COLO829 (cell line): ENCODE measurements at regions not wholly inside any gene's neighbourhood (a gene's known extent, or its start where the extent isn't known, plus 50 kb on each side); places are given as distances from the start of the nearest gene placed in this dataset.

Experiments
- DNase-seq: peaks from one replicate; pipeline ENCODE4 v3.0.0; 2012; ENCODE audit warnings: low spot score

DNA sequence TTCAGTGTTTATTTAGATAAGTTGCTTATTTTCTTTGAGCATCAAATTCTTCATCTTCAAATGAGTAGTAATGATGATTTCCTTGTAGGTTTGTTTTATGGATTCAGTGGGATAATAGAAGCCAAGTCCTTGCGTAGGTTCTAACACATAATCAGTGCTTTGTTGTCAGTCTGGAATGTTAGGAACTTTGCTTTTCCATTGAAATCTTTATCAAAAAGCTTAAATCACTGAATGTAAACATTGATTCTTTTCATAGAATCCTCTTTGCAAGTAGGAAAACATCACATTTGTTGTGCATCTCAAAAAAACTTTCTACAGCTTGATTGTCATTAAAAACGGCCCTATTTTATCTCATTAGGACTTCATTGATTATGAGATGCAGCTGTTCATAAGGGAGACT, 490.3 kb upstream of the GOT2 start:
- DNase-seq = peak; percentile 2

DNA sequence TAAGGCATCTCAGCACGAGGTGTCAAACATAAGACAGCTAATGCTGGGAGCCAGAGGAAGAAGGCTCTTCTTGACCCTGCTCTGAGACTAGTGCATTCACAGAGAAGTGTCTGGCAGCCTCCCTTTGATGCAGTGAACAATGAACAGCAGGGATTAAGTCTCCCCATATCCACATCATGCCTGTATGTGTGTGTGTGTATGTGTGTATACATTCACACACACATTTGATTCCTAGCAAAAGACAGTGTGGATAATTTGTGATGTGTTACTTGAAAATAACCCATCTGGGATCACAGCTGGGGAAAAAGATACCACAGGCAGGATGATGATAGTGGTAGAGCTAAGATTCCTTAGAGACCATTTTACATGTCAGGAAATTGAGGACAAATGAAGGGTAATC, 485.9 kb upstream of the GOT2 start:
- no peak for DNase-seq

DNA sequence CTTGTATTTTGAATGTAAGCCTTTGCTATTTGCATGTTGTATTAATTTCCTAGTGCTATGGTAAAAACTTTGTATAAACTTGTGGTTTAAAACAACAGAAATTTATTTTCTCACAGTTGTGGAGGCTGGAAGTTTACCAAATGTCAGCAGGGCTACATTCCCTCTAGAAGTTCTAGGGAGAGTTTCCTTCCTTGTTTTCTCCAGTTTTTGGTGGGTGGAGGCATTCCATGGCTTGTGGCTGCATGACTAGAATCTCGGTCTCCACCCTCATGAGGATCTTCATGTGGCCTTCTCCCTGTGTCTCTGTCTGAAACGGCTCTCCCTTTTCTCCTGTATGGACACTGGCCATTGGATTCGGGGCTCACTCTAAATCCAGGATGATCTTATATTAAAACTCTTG, 482.2 kb upstream of the GOT2 start:
- no peak for DNase-seq

DNA sequence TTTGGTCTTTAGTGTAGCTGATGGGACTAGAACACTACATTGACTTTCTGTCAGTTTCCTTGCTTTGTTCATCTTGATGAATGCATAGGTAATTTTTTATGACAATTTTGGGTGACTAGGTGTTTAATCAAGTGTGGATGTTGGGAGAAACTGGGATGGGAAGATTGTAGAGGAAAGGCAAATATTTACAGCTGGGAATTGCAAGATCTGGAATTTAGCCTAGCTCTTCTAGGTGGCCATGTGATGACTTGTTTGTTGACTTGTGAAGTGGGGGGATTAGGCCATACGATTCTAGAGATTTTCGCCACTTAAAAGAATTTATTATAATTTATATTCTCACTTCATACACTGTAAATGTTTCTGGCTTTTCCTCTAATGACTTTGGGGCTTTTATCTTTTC, 480.3 kb upstream of the GOT2 start:
- no peak for DNase-seq

DNA sequence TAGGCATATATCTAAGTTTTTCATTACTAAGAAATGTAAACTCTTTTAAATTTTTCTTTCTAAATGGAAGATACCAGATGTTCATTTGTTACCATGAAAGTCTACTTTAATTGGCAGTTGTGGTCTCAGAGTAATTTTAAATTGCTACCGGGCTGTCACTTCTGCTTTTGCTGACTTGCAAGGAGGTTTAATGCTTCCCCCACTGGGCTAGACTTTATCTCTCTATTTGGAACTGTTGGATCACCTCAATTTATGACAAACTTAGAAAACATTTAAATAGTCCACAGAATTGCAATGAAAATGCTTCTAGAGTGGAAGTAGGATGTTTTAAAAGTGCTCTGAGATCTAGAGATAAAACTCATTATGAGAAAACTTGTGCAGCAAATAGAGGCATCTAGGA, 479.8 kb upstream of the GOT2 start:
- no peak for DNase-seq

DNA sequence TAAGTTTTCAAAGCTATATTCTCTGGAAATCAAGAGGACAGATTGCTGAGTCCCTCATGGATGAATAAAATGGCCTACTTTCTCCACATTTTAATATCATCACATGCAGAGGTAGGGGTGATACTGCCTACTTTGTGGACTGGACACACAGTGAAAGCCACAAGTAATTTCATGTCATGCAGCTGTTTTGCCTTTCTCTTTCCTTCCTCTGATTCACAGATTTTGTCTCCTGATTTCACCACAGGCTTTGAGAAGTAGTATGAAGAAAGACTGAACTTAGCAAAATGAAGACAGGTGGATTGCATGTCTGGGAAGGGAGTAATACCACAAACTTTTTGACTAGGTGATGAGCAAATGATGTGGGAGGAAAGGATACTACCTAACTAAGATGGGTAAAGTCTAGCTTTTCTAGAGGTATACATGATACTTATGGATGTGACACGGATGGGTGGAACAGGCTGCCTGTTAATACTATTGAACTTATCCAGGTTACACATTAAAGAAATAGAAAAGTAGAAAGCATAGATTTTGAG, 478.4 kb upstream of the GOT2 start:
- DNase-seq = no peak

DNA sequence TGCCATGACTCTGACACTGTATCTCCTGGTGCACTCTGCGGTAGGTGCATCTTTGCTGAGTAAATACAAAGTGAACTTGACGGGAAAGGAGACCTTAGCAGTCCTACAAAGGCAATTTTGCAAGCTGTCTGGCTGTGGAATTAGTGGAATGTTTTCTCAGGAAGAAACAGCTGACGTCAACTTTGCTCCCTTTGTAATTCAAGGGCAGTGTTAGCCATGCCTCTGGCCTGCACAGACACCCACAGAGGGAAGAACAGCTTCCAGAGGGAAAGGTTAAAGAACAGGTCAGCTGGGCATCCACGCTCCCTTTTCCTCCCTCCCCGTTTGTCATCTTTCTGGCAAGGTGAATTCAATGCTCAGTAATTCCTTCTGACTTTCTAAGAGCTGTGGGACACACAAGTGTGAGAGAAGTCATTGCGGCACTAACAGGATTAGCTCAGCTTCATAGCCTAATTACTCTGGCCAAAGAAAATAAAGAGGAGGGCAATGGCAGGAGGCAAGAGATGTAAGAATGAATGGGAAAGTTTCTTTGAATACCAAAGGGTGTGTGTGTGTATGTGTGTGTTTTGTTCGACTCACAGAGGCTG, 476.9 kb upstream of the GOT2 start:
- peak; percentile 2 for DNase-seq

DNA sequence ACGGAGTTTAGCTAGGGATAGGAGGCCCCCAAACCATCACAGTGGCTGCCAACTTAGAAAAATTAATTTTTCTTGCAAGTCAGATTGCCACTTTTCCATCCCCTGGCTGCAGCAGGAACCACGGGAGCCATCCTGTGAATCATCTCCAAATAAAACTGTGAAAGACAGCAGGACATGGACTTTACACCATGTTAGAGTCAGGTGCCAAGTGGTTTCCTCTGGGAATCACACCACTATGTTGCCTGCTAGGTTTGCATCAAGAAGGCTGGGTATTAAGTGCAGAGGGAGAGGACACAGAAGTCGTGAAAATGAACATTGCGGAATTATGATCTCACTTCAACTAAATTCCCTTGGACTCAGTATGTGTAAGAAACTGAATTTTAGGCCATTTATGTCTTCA, 471.3 kb upstream of the GOT2 start:
- no peak for DNase-seq

DNA sequence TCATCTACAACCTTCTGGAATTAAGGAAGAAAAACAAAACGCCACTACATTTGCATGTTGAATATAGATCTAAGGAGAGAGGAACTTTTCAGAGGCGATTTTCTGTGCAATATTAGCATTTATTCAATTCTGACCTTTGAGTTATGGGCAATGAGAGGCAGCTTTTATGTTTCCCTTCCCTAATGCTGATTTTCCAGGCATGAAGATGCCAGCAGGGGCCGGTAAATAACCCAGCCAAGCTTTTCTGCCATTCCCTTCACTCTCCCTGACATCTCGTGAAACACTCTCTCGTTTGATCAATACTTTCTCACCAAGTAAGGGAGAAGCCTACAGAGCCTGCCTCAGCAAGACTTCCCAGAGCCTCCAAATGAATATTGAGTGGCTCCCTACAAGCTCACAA, 470.5 kb upstream of the GOT2 start:
- DNase-seq = no peak

DNA sequence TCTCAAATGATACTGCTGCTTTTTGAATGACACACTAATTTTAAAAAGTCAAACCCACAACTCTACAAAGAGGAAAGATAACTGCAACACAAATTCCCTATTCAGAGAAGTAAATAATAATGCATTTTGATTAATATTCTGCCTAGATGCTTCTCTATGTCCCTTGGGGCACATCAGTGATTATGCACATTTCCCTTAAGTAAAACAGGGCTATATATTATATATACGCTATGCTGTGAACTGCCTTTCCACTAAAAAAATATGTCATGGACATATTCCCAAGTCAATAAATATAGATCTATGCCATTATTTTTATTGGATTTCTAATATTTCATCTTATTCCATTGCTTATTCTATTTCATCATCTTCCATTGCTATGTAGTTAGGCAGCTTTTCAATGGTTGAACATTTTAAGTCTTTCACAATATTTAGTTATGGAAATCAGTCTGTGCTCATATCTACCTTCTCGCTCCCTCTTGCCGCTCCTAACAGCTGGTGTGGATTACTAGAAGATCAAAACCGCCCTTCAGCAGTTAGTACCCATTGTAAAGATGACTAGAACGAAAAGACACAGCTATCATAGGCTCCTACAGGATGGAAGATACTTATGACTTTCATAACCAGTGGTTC, 468.2 kb upstream of the GOT2 start:
- no peak for DNase-seq

DNA sequence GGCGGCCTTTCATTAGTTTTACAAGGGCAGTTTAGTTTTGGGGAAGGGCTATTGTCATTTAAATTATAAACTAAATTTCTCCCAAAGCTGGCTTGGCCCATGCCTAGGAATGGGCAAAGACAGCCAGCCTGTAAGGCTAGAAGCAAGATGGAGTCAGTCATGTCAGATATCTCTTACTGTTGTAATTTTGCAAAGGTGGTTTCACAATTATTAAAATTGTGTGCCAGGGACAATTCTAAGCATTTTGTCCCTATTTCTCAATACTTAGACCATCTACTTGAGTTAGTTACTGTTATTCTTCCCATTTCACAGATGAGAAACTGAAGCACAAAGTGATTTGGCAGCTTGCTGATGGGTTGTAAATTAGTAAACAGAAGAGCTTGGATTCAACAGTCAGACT, 467.7 kb upstream of the GOT2 start:
- DNase-seq = no peak

DNA sequence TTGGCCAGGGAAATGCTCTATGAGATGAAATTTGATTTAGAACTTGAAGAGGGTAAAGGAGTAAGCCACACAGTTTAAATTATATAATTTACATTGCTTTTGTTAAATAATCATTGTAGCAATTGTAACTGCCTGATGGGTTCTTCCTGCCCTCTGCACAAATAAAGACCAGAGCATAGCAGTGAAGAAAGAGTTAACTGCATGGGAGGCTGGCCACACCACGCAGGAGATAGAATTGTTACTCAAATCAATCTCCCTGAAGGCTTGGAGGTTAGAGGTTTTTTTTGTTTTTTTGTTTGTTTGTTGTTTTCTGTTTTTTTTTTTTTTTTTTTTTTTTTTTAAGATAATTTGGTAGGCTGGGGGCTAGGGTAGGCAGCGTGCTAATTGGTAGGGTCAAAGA, 467.0 kb upstream of the GOT2 start:
- no peak for DNase-seq

DNA sequence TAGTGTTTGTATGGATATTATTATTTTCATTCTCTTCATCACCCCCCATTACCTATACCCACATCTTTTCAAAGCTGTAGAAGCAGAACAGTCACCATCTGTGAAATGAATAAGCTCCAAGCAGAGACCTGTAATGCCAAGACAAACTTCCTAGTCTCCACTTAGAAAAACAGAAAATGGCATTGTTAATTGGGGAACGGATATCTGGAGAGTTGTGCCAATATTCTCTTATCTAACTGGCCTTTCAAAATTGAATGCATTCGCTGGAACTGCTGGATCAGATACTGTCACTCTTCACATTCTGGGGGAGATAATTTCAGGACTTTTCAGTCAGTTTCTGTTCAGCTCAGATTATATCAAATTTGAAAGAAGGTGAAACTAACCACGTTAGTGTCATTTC, 464.4 kb upstream of the GOT2 start:
- DNase-seq = no peak

DNA sequence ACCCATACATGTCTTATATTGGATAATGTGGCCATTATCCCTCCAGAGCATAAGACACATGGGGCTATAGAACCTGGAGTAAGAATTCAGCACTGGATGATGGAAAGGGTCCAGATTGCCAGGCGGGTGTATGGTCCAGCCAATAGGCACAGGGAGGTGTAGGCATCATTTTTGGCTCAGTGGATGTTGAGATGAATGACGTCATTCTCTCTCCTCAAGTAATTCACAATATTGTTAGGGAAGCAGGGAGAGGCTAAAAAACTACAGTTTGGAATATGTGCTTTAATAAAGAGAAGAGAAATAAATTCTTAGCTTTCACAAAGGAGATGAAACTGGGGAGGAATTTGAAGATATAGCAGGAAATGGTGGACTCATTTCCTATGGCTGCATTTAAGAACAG, 461.1 kb upstream of the GOT2 start:
- no peak for DNase-seq

DNA sequence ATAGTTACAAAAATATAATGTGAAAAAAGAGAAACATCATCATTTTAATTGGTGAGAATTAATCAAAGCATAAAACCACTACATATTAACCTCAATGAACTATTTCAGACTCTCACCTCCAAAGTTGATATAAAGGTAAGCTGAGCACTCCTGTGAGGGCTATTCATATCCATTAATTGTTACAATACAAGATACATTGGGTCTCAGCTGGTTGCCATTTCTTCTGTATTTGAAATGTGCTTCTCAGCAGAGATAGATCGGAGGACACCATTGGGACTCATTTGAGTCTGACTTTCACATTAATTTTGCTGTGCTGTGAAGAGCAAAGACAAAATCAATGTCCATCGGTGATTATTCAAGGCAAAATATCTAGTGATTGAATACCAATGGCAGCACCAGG, 459.5 kb upstream of the GOT2 start:
- DNase-seq = no peak

DNA sequence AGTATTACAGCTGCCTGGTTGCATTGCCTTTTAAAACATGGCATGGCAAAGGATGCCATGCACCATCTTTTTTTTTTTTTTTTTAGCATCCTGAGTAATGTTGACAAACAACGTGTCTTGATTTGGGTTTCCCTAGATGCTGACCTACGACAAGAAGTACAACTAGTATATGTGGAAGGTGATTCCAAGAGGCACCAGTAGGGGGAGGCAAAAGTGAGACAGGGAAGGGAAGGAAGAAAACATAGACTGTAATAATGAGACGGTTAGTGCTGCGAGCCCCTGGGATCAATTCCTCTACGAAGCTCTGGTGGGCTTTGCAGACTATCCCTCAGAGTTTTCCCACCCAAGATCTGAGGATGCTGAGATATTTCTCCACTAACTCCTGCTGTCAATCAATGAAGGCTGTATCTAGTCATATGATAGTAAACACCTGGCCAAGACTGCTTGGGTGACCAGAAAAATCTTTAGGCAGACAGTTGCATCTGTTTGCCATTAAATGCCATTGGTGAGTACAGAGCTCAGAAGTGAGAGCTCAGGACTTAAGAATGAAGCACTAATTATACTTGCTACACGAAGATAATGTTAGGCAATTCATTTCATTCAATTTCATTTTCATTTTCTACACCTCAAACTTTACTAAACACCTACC, 458.6 kb upstream of the GOT2 start:
- peak; percentile 4 for DNase-seq

DNA sequence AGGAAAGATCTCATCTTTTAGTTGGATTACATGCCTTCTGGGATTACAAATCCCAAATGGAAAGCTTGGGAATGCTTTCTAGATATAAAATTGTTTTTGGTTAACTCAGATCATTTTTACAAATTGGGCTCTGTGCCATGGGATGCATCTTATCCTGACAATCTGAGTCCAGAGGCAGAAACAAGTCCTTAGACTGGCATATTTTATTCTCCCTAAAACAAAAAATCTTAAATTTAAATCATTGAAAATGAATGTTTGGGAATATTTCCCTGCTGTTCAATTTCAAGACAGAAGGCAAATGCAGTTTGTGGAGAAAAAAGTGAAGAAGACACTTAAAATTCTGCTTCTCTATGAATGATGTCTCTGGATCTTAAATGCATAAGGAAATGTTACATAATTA, 456.6 kb upstream of the GOT2 start:
- no peak for DNase-seq

DNA sequence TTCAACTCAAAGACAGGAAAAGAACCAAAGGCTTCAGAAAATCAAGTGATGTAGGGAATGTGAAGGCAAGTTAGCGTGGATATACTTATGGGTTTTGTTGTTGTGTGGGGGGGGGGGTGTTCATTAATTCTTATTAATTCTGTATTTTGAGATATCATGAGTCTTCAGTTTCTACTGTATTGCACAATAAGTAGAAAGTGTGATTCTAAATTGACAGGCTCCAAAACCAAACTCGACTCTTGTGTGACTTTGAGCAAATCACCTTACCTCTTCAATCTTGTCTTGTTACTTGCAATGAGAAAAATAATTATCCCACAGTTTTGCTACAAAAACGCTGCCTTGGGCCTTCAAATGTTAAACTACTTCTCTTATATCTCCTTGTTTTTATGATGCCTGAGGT, 453.9 kb upstream of the GOT2 start:
- DNase-seq = no peak

DNA sequence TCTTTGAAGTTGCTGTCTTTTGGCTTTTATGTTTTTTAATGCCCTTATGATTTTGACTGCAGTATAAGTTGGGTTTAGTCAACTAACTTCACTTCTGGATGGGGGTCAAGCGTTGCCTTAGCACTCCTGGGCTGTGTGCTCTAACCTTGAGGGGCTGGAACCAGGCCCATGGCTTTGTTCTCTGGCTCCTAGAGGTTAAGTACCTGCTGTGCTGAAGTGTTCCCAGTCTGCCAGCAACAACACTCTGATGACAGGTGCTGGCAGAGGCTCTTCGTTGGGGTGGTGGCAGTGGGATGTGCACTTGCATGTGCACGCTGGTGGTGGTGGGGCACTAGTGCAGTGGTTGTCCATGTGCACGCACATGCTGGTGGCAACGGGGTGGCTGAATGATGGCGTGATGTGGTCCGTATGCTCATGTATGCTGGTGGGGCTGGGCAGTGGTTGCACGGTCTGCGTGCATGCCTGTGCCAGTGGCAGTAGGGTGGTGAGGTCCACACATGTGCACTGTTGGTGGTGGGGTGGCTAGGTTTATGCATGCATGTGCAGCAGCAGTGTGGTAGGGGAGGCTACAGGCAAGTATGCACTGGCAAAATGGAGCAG, 447.8 kb upstream of the GOT2 start:
- DNase-seq = no peak

DNA sequence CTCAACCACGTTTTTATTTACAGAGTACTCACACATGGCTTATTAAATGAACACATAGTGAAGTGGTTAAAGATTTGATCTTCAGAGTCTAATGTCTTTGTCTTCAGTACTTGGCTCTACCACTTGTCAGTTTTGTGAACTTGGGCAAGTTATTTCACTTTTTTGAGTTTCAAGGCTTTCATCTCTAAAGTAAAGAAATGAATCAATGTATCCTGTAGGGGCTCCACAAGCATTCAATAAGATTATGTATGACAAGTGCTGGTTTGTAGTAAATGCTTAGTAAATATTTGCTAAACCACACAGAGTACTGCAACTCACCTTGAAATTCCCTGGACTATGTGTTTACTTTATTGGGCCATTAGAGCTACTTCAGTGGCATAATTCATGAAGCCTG, 446.0 kb upstream of the GOT2 start:
- no peak for DNase-seq

DNA sequence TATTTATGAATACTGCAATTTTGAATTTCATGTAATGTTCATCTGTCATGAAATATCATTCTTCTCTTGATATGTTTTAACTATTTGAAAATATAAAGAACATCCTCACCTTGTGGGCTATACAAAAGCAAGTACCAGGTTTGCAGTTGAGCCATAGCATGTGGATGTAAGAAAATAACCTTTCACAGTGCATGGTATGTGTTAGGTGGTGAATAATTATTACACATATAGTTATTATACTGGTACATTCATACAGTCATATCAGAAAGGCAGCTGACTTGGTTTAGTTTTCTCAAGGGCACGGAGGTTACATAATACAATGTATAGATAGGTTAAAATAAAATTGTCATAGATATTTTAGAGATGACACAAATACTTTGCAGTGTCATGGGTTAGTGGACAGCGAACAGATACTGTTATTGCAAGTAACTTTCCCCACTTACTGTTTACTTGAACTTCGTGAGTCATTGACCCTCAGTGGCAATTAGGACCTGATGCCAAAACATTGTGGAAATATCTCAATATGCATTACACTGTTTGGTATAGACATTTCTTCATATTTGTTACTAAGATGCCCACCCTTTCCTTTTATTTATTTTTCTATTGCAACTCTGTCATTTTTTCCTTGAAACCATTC, 445.4 kb upstream of the GOT2 start:
- no peak for DNase-seq

DNA sequence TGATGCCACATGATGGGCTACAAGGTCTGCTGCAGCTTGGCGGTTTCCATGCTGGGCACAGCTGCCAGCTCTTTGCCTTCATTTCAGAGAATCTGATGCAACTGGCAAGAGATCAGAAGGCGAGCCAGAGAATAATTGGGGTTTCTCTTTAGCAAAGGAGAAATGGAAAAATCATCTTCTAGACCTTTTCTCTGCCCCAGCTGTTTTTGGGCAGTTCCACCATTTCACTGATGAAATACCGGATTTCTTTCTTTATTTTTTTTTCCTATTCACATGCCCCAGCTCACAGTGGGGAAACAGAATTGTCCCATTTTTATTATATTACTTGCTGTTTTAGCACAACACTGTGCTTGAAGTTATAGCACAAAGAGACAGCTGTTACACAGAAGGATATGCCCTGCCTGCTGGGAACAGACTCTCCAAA, 439.3 kb upstream of the GOT2 start:
- no peak for DNase-seq
